Myocyte (in vitro differentiated cells): ENCODE measurements at regions not wholly inside any gene's neighbourhood (a gene's known extent, or its start where the extent isn't known, plus 50 kb on each side); places are given as distances from the start of the nearest gene placed in this dataset.

Experiments used
- DNase-seq: peaks from one replicate; pipeline ENCODE4 v3.0.0-alpha.2; 2012; ENCODE audit warnings: low read depth

DNA sequence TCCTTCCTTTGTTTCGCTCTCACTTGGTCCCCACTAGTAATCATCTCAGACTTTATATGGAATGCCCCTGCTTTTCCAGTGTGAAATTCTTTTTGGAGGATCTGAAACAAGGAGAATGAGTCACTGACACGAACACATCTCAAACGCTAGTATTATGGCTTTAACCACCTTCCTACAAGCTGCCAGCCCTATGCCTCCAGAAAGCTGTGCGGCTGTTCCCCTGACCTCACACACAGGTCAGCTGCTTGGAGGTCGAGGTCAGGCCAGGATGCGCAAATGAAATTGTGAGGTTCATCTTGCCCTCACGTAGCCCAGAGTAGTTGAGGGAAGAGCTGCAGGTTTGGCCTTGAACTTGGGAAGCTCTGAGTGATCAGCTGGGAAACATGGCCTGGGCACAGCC is 449.8 kb downstream of the FGF9 start:
- no peak for DNase-seq

DNA sequence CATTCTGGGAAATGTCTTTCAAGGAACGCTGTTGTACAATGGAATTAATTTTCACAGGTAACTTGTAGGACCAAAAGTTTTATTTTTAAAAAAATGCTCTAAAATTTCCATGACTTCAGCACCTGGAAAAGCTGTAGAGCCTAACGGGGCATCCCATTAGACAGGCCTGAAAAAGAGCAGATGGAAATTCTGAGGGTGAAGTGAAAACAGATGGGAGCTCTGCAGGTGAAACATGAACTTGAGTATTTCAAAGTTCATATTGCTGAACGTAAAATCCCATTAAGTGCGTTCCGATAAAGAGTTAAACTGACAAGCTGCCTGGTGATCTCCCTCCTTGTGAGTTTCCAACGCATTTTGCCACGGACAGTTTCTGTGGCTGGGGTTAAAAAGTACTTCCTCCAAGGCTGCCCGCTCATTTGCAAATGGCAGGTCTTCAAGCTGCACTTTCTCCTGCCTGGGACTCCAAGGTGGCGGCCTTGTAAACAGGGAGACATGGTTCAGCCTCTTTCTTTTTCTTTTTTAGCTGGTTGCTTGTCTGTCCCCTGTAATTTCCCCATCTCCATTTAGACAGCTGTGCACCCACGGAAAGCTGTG is 450.4 kb downstream of the FGF9 start:
- DNase-seq = no peak

DNA sequence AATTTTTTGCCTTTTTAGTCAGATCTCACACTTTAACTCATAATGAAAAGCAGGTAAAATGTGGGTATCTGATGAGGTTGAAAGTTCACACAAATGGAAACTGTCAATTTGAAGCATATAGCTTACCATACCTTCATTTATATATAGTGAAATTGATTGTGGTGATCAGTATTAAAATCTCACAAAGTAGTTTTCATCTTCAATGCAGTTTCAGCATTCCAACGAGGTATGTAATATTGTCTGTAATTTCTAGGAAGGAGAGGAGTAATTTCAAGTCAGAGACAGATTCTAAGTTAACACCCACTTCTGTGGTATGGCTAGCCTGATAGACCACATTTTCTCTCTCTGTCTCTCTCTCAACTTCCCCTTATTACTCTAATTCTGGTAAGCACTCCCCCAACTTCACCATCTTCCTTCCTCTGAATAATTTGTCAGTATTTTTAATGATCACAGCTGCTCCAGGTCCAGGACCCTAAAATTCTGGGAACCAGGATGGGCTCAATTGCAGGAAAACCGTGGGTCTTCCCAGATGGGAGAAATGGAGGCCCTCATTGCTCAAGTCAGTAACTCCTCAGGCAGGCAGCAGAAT is 455.7 kb downstream of the FGF9 start:
- DNase-seq = no peak

DNA sequence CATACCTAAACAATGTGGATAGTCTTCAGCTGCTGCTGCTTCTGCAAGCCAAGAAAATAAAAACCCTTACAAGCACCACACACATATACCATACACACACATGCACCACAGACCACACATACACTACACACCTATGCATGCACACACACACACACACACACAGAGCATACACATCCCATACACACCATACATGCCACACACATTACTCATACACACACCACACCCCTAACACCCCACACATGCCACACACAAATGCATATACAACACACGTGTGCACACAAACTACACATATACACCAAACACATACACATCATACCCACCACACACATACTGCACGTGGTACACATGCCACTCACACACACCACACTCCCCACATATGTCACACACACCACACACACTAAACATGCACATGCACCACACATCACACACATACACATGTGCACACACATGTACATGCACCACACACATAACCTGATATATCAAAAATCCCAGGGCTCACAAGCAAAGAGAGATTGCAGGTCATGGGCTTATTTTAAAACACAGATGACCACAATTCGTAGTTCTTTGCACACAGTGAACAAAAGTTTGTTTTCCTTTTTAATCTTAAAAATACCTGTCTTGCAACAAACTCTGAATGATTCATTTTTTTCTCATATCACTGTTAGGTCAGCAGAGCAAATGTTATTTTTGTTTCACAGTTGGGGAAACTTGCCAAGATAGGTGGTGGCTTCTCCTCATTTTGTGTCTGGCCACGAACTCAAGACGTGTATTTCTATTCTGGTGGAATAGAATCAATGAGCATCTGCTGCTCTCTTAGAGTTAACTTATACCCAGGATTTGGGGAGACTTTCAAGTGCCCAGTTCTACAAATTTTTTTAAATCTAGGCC is 456.6 kb downstream of the FGF9 start:
- peak; percentile 1 for DNase-seq

DNA sequence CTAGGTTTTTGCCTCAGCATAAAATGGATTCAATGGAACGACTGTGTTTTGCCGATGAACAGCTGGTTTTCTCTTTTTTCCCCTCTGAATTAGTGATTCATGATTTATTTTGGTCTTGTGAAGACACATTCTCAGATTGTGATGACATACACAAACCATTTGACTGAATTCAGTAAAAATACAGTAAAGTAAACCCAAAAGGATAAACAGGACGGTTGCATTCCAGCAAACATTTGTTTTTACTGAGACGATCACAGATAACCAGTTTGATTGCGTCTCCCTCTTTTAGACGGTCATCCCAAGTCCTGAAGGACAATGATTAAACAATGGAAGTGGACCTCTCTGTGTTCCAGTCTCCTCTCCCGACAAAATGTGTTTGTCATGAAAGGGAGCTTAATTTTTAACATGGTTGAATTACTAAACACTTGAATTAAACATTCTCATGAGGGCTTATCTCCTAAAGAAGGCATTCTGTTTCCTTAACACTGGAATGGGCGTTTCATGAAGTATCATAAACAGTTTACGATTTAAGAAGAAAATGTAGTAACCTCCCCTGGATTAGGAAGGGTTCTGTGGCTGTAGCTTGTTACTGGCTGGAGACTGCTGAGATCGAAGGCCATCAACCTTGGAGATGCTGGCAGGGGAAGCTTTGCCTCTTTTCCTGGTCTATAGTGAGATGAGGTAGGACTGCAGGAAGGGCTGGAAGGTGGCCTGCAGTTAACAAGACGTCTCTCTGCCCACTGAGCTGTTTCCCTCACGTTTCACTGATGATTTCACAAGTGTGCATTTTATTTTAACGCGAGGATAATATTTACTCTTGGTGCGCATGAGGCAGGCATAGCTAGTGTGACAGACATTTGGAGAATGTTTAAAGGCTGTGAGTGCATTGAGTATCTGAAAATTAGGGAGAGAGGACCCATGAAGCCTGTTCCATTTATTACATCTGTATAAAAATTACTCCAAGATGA is 457.9 kb downstream of the FGF9 start:
- DNase-seq = no peak

DNA sequence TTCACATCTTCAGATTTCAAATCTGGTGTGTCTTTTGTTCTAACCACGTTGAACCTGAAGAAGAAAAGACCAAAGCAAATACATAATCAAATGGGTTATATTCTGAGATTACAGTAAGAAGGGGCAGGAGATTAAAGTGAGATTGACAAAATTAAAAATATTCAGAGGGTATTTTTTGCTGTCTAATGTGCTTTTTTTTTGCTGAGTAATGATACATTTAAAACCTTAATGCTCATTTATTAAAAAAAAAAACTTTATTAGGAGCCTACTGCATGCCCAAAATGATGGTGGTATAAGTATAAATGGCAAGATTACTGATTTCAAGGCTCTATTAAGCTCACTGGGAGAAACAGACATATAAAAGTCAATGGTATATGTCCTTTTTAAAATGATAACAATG is 459.4 kb downstream of the FGF9 start:
- no peak for DNase-seq

DNA sequence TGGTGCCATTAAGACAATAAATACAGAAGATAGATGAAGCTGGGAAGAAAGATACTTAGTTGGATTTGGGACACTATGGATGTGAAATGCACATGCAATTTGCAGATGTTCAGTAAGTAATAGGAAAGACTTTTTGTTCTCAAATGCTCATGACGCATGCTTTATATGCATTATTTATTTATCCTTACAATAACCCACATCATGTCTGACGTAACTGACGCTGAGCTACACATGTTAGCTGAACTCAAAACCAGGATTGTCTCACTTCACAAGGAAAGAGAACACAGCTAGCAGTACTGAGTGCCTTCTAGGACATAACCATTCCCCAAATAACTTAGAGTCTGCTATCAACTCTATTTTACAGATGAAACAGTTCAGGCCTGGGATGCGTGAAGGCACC is 463.4 kb downstream of the FGF9 start:
- DNase-seq = no peak

DNA sequence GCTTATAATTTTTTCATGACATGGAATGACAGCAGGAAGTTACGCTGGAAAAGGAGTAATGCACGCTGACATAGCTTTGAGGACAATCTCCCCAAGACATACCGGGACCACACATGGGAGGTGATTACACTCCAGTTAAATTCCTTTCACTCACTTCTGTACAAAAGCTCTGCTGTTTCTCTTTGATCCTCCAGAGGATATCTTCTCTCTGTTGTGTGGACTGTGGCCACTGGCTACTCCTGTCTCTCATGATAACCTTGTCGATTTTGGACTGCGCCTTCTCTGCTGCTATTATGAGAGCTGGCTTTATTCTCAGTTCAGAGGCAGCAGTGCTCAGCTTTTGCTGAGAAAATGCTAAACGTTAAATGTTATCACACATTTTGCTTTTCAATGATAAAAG is 464.6 kb downstream of the FGF9 start:
- no peak for DNase-seq

DNA sequence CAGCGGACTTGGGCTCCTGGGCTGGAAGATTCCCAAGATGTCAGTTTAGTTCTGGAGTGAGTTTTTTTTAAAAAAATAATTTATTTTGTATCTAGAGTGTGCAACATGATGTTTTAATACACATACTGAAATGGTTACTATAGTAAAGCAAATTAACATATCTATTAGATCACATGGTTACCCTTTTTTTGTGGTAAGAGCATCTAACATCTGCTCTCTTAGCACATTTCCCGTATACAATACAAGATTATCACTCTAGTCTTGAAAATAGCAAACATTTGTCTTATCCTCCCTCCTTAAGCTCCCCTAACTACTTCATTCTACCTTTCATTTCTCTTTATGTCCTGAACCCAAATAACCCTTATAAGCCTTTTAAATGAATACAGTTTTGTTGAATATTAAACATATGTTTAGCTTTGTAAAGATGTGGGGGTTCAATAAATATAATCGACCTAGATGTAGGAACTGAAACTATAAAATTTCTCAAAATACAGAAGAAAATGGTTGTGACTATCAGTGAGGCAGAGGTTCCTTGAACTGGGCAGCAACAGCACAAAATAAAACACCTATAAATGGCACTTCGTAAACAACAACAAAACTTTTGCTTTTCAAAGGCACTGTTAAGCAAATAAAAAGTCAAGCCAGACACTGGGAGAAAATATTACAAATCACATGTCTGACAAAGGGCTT is 466.6 kb downstream of the FGF9 start:
- DNase-seq = no peak

DNA sequence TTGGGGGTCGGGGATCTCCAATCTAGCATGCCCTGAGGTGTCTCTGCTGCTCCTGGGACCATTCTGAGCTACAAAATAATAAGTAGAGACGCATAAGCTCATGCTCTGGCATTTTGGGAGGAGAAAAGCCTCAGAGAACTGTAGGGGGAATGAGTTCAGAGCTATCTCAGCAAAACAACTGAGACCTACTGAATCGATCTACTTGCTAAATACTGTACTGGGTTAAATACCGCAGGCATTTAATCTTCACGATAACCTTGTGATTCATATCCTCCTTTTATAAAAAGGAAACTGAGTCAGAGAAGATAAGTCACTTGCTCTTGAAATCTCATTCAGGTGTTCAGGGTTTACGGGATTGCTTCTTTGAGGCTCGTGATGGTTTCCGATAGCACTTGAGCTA is 468.1 kb downstream of the FGF9 start:
- no peak for DNase-seq

DNA sequence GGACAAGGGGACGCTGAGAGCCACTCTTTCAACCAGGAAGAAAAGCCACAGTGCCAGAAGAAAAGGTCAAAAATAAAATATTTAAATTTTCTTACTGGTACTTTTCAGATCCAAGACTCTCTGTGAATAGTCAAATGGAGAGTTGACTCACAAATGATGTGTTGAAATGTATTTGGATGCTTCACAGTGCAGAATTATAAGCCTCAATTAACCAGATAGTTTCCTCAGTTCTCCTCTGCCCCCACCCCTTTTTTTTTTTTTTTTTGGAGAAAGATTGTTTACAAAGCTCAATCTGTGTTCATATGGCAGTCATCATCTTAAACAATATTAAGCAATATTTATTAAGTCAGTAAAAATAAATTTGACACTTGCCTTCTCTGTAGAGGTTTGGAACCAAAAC is 470.8 kb downstream of the FGF9 start:
- DNase-seq = no peak

DNA sequence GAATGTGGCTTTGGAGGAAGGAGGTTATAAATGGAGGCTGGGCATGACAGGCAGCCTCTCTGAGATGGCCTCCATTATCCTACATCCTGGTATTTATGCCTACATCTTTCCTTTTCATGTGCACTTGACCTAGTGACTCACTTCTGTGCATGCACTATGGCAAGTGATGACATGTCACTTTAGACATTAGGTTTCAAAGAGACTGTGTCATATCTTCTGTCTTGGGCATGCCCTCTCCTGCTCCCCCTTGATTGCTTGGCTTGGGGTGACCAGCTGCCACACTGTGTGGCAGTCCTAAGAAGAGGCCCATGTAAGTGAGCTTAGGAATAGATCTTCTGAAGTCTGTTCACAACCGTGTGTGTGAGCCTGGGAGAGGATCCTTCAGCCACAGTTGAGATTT is 472.8 kb downstream of the FGF9 start:
- no peak for DNase-seq

DNA sequence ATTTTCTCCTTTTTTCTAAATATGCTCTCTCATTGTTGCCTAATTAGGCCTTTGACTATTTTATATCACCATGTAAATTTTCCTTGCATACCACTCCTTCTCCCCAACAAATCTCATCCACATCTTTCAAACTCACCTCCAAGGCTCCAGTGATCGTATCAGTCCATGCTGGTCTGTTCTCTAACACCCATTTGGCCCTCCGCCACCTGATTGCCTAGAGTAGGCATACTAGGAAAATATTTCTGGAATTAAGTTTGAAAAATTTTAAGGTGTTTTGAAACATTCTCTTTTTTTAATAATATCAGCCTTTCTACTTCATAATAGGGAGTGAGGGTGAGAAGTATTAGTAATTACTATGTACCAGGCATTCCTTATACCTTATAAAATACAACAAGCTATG is 473.9 kb downstream of the FGF9 start:
- no peak for DNase-seq

DNA sequence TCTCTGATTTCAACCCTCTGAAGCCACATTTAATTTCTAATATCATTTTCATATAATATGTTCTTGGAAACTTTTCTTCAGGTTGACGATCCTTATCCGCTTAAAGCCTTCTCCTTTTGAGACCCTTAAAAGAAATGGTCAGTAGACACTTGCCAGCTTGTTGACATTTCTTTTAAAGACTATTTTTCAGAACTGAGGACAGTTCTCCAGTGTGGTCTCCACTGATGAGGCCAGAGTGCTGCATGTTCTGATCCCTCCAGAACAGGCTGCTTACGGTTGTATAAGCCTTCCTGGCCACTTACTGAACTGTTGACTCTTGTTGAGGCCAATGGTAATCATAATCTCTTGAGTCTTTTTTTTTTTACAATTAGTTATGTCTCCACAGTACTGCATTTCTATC is 477.3 kb downstream of the FGF9 start:
- DNase-seq = no peak

DNA sequence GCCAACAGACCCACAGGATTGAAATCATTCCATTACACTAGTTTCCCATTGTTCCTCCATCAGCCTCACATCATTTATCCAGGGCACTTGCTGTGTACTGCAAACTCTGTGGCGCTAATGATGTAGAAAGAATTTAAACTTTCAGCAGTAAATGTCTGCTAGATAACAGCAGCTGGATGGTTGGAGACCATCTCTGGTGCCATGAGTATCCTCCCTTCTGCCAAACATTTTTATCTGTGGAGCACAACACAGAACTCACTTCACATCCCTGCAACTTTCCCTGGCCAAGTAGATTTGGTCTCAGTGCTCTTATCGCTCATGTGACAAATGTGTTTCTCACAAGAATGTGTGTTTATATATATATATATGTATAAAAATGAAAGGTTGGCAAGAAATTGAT is 481.9 kb downstream of the FGF9 start:
- DNase-seq = no peak

DNA sequence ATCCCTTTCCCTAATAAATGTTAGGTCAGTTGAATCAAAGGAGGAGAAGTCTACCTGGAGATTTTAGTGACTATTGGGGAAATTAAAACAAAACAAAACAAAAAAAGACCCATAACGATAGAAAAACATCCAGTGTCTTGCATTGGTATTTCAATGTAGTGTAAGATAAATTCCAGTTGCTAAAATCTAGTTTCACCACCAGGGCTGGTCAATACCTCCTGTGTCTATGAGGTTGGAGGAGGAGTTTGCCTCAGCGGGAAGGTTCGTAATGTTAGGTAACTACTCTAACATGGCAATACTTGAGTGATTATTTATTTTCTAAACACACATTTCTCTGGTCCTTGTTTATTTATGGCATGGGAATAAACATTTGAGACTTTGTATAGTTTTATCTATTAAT is 483.2 kb downstream of the FGF9 start:
- DNase-seq = no peak

DNA sequence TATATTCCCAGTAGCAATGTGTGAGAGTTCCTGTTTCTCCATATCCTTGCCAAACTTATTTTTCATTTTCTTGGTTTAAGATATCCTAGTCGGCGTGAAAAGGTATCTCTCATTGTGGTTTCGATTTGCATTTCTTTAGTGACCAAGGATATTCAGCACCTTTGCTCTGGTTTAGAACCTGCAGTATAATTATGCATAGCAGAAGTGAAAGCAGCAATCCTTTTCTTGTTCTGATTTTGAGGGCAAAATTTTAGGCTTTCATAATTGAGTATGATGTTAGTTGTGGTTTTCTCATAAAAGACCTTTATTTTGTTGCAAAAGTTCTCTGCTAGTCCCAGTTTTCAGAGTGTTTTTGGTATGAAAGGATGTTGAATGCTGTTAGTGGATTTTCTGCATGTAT is 491.0 kb downstream of the FGF9 start:
- DNase-seq = no peak

DNA sequence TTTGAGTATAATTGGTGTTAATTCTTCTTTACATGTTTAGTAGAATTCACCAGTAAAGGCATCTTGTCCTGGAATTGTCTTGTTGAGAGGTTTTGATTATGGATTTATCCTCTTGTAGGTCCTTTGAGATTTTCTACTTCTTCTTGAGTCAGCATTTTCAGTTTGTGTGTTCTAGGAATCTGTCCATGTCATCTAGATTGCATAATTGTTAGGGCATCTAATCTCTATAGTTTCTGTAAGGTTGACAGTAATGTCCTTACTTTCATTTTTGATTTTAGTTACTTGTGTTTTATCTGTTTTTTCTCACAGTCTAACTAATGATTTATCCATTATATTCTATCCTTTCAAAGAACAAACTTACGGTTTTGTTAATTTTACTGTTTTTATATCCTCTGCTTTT is 492.0 kb downstream of the FGF9 start:
- no peak for DNase-seq

DNA sequence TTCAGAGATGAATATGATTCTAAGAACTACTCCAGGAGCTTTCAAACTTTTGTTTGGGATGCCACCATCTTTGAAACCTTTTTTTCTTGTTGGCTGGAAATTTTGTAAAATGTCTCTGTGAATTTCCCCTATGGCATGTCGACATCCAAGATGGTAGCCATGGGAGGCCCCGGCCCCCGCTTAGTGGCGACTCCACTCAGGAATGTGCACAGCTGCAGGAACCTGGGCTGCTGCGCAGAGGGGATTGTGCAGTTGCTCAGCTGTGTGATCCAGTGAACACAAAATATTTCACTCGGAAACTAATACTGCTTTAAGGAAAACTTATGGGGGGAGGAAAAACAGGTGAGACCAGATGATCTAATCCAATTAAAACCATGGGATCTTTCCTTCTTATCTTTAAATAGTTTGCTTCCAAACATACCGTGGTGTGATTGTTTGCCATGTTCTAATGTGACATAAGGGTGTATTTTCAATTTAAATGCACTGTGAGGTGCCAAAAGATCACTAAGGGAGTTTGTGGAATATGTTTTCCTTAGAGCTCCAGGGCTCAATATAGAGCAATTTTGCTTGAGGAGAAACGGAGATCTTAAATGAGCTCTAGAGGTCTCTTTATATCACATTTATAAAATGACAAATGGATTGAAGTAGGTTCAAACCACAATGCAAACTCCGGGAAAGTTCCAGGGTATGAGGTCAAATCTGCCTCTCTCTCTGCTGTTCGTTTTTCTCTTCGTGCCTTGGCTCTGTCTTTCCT is 497.7 kb downstream of the FGF9 start:
- DNase-seq = peak; percentile 3

DNA sequence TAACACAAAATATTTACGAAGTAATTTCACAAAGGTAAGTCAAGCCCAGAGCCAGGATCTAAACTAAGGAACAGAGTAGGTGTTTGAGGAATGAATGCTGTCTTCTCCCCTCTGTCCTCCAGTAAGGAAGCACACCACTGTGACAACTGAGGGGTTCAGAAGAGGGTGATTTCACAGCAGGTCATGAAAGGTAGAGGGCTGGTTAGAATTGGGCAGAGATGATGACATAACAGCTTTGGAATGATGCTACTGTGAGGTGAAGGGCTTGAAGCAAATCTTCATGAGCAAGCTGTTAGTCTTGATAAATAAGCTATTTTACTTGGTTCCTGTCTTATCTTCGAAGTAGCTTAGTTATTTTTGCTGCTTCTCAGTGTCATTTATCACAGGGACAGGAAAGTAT is 498.6 kb downstream of the FGF9 start:
- no peak for DNase-seq
